Vagina (tissue), 2 donors: ENCODE measurements at regions not wholly inside any gene's neighbourhood (a gene's known extent, or its start where the extent isn't known, plus 50 kb on each side); places are given as distances from the start of the nearest gene placed in this dataset.
A peak's percentile ranks its signal among the peaks of the same experiment; 100 is the strongest.

Experiments
- DNase-seq, 2 donors: peaks; one replicate each; pipeline ENCODE4 v3.0.0-alpha.2; 2017; ENCODE audit errors: extremely low spot score in 2 of 2
- H3K27ac ChIP-seq: fragments of 200-600 bp; sonication (generic); one replicate; pipeline ENCODE4 v1.5.1; 2019
- H3K27me3 ChIP-seq: fragments of 200-600 bp; sonication (generic); one replicate; pipeline ENCODE4 v1.5.1; 2019
- H3K36me3 ChIP-seq, 2 donors: fragments of 200-600 bp; sonication (generic); one replicate each; pipeline ENCODE4 v1.5.1; 2017 to 2019
- H3K4me1 ChIP-seq: fragments of 200-600 bp; sonication (generic); one replicate; pipeline ENCODE4 v1.5.1; 2019
- H3K4me3 ChIP-seq, 2 donors: fragments of 200-600 bp; sonication (generic); 1 replicate in 1 of 2; 2 replicates in 1 of 2; pipeline ENCODE4 v1.5.1; 2016 to 2019
- H3K9me3 ChIP-seq: fragments of 200-600 bp; sonication (generic); one replicate; pipeline ENCODE4 v1.5.1; 2019
- POLR2A ChIP-seq, 2 donors: fragments of 450-650 bp; IDR thresholded peaks; one replicate each; pipeline ENCODE4 v1.6.1; 2017; ENCODE audit warnings: antibody characterized with exemption in 2 of 2, mild to moderate bottlenecking in 2 of 2, moderate library complexity in 2 of 2
- POLR2AphosphoS5 ChIP-seq, 2 donors: sonication (generic); formaldehyde crosslinking; IDR thresholded peaks; one replicate each; pipeline ENCODE4 v1.9.0; 2017; ENCODE audit warnings: antibody characterized with exemption in 2 of 2, mild to moderate bottlenecking in 2 of 2, low read depth in 1 of 2; ENCODE audit not compliant: insufficient read depth in 1 of 2
- intact Hi-C: fragments of 100-400 bp; cut with DNase I; formaldehyde crosslinking; loops from one replicate; pipeline ENCODE4 v1.15.1; 2023
- TF ChIP-seq, protein P1 (sequence below), 3 experiments: fragments of 450-650 bp in 2 of 3; fragments of 200-600 bp in 1 of 3; sonication (generic) in 1 of 3; IDR thresholded peaks; one replicate each; pipeline ENCODE4 v1.5.1; 2017 to 2019; ENCODE audit warnings: antibody characterized with exemption in 3 of 3, mild to moderate bottlenecking in 2 of 3, moderate library complexity in 2 of 3

DNA sequence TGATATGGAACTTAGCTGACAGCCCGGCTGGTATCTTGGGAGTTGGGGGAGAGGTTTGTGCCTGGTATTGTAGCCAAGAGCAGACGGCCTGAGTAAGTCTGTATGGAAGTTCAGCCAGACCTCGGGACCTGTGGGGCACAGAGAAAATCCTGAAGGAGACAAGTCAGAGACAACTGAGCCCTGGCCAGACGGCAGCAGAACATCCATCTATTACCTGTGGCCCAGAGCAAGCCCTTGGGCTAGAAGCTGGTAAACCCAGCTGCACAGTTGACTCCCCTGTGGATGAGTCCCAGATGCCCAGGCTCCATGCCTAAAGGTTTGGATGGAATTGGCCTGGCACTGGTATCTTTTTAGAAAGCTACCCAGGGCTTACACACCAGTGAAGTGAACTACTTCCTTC lies 70.4 kb upstream of the DLG1 start:
- Histone ChIP-seq H3K27me3 (no peaks in the 10 kb centered on the region), H3K27ac (no peak overlapping the region), H3K4me1 (peaks cover 66% of the 10 kb centered on the region), H3K4me3 (no peak overlapping the region), H3K36me3 (no peaks in the 10 kb centered on the region), H3K9me3 (no peaks in the 10 kb centered on the region)
- no peak for DNase-seq
- TF ChIP-seq, protein P1, sequence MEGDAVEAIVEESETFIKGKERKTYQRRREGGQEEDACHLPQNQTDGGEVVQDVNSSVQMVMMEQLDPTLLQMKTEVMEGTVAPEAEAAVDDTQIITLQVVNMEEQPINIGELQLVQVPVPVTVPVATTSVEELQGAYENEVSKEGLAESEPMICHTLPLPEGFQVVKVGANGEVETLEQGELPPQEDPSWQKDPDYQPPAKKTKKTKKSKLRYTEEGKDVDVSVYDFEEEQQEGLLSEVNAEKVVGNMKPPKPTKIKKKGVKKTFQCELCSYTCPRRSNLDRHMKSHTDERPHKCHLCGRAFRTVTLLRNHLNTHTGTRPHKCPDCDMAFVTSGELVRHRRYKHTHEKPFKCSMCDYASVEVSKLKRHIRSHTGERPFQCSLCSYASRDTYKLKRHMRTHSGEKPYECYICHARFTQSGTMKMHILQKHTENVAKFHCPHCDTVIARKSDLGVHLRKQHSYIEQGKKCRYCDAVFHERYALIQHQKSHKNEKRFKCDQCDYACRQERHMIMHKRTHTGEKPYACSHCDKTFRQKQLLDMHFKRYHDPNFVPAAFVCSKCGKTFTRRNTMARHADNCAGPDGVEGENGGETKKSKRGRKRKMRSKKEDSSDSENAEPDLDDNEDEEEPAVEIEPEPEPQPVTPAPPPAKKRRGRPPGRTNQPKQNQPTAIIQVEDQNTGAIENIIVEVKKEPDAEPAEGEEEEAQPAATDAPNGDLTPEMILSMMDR (IDR thresholded peaks at IDR 0.05) = no peak
- TF ChIP-seq POLR2A (IDR thresholded peaks at IDR 0.05) (no peak), POLR2AphosphoS5 (IDR thresholded peaks at IDR 0.05; ENCODE audit: insufficient read depth in 1 of 2, low read depth in 1 of 2) (no peak)
- intact Hi-C loops = no loop called here

DNA sequence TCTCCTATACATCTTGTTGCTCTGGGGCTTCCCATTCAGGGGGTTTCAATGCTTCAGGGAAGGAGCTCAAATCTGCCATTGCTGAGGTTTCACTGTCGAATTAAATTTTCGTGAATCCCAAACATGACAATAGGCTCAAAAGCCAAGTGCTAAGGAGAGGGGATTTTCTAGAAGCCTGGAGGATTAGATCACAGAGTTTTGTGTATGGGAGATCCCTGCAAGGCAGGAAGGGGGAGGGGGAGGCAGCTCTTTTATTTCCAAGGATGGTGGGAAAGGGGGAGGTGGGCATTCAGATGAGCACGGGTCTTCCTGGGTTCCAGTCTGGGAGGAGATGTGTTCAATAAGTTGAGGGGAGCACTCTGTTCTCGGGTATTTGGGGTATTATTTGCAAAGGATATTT lies 69.9 kb upstream of the DLG1 start:
- Histone ChIP-seq H3K4me1 (peaks cover 69% of the 10 kb centered on the region), H3K27ac (no peak overlapping the region), H3K9me3 (no peaks in the 10 kb centered on the region), H3K36me3 (no peaks in the 10 kb centered on the region), H3K27me3 (no peaks in the 10 kb centered on the region), H3K4me3 (no peak overlapping the region)
- no peak for DNase-seq
- intact Hi-C loops = no loop called here
- no peak for TF ChIP-seq POLR2A (IDR thresholded peaks at IDR 0.05)
- TF ChIP-seq, protein P1 (IDR thresholded peaks at IDR 0.05) = no peak
- no peak for TF ChIP-seq POLR2AphosphoS5 (IDR thresholded peaks at IDR 0.05; ENCODE audit: insufficient read depth in 1 of 2, low read depth in 1 of 2)

DNA sequence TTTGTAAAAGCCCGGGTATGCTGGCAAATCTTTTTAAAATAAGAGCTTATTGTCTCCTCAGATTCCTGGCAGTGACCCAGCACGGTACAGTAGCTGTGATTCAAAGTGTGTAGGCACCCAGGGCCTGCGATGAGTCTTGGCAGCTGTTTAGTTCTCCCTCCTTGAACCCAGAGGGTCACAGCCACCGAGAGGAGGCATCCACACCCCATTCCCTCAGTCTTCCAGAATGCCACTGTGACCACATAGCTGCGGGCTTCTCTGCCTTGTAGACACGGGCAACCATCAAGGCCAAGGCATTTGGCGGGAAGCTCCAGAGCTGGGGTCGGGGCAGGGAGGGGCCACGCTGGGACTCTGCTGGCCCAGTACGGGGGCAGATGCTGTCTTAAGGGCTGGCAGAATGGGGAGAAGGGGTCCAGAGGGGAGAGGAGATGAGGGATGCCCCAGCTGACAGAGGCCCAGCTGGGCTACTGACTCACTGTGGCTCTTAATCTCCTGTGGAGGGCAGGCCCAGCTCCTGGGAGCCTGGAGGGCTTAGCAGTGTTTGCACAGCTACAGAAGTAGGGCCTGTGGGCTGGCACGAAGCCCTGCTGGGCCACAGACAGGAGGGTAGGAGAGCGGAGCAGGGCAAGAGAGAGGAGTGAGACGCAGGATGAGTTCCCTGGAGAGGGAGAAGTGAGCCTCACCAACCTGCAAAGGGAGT lies 68.8 kb upstream of the DLG1 start:
- TF ChIP-seq POLR2A (IDR thresholded peaks at IDR 0.05) = no peak
- TF ChIP-seq POLR2AphosphoS5 (IDR thresholded peaks at IDR 0.05; ENCODE audit: insufficient read depth in 1 of 2, low read depth in 1 of 2) = no peak
- TF ChIP-seq, protein P1 (IDR thresholded peaks at IDR 0.05) = no peak
- intact Hi-C loops = no loop called here
- no peak for DNase-seq

DNA sequence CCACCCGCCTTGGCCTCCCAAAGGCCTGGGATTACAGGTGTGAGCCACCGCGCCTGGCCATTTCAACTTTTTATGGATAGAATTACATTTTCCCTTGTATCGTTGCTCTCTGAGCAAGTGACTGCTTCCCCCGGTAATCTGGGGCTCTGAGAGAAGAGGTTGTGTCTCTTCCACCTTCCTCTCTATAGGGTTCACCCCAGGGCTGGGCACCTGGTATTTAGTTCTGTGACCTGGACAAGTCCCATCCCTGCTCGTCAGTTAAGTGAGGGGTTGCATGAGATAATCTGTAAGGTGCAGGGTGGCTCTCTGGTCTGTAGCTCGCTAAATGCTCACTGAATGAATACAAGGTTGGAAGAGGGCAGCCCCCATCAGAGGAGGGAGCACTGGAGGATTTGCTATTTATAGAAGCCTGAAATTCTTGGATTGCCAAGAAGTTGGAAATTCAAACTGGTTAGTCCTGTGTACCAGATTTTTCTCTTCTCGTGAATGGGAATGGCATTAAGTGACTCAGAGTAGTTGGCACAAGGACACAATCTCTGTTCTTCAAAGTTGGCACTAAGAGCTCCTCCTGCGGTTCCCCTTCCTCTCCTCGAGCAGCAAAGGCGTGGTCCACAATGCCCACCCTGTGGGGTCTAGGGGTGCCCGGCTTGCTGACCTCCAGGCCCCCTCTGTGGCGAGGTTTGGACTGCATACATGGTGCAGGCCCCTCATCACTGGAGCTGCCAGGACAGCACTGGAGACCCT lies 68.1 kb upstream of the DLG1 start:
- no peak overlapping the region for H3K4me3 ChIP-seq

More for the DNA sequence above, 68.8 kb upstream of the DLG1 start:
- H3K27me3 ChIP-seq = no peaks in the 10 kb centered on the region
- peaks cover 64% of the 10 kb centered on the region for H3K4me1 ChIP-seq
- no peak overlapping the region for H3K27ac ChIP-seq
- H3K36me3 ChIP-seq = no peaks in the 10 kb centered on the region
- no peak overlapping the region for H3K4me3 ChIP-seq
- H3K9me3 ChIP-seq = no peaks in the 10 kb centered on the region

DNA sequence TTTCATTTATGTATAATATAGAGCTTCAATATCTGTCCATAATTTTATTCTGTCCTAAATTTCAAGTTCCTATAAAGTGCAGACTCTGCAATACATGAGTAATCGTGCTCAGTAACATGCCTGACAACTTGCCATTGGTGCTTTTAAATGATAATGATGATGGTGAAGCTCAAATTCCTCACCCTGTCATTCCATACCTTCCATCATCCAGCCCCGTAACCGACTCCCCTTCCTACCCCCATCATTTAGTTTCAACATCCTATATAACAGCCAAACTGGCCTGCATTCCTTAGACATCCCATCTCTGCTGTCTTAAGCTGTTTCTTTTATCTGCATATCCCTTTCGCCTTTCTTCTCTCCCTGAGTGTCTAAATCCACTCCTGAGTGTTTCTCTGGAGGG lies 67.2 kb upstream of the DLG1 start:
- no peak overlapping the region for H3K4me3 ChIP-seq
- H3K4me1 ChIP-seq = peaks cover 48% of the 10 kb centered on the region
- no peak for DNase-seq
- H3K27ac ChIP-seq = no peak overlapping the region
- TF ChIP-seq, protein P1 (IDR thresholded peaks at IDR 0.05) = no peak
- no peaks in the 10 kb centered on the region for H3K27me3 ChIP-seq
- intact Hi-C loops = no loop called here
- no peaks in the 10 kb centered on the region for H3K9me3 ChIP-seq
- no peaks in the 10 kb centered on the region for H3K36me3 ChIP-seq

More for the DNA sequence above, 68.1 kb upstream of the DLG1 start:
- TF ChIP-seq POLR2A (IDR thresholded peaks at IDR 0.05) (no peak), POLR2AphosphoS5 (IDR thresholded peaks at IDR 0.05; ENCODE audit: insufficient read depth in 1 of 2, low read depth in 1 of 2) (peak in 1 of 2 donors; percentile 25)
- H3K4me1 ChIP-seq = peaks cover 56% of the 10 kb centered on the region
- no peak overlapping the region for H3K27ac ChIP-seq
- no peaks in the 10 kb centered on the region for H3K36me3 ChIP-seq
- no peaks in the 10 kb centered on the region for H3K27me3 ChIP-seq
- intact Hi-C loops = no loop called here
- H3K9me3 ChIP-seq = no peaks in the 10 kb centered on the region
- no peak for DNase-seq
